Neural cell (in vitro differentiated cells): ENCODE measurements at regions not wholly inside any gene's neighbourhood (a gene's known extent, or its start where the extent isn't known, plus 50 kb on each side); places are given as distances from the start of the nearest gene placed in this dataset.

Experiments
- H2AFZ ChIP-seq: fragments of 200-600, 300-800 bp; sonication (generic), shearing (Covaris generic); 2 replicates; pipeline ENCODE4 v1.6.0; 2014; ENCODE audit warnings: low read depth, mild to moderate bottlenecking, antibody characterized with exemption, low read length, moderate library complexity
- H3F3A ChIP-seq: fragments of 200-600 bp; shearing (Covaris generic); 2 replicates; pipeline ENCODE4 v1.6.1; 2016; ENCODE audit warnings: mild to moderate bottlenecking, moderate library complexity, mixed read lengths, antibody characterized with exemption, low read length; ENCODE audit not compliant: insufficient read depth, poor library complexity, severe bottlenecking
- H3K27ac ChIP-seq: fragments of 200-600, 300-800 bp; sonication (generic), shearing (Covaris generic); 2 replicates; pipeline ENCODE4 v1.5.1; 2014; ENCODE audit warnings: mild to moderate bottlenecking, low read length, moderate library complexity
- H3K27me3 ChIP-seq: fragments of 300-800, 200-600 bp; sonication (generic), shearing (Covaris generic); 2 replicates; pipeline ENCODE4 v1.6.0; 2014; ENCODE audit warnings: mild to moderate bottlenecking, low read depth, low read length, moderate library complexity; ENCODE audit not compliant: insufficient read depth
- H3K36me3 ChIP-seq: fragments of 300-800, 200-600 bp; sonication (generic), shearing (Covaris generic); 2 replicates; pipeline ENCODE4 v1.5.1; 2014; ENCODE audit warnings: mild to moderate bottlenecking, antibody characterized with exemption, low read length, moderate library complexity; ENCODE audit not compliant: insufficient read depth
- H3K4me2 ChIP-seq: fragments of 300-800, 200-600 bp; sonication (generic), shearing (Covaris generic); 2 replicates; pipeline ENCODE4 v1.6.0; 2014; ENCODE audit warnings: mild to moderate bottlenecking, low read length
- H3K4me3 ChIP-seq: fragments of 300-800, 200-600 bp; sonication (generic), shearing (Covaris generic); 2 replicates; pipeline ENCODE4 v1.5.1; 2014; ENCODE audit warnings: mild to moderate bottlenecking, low read length, moderate library complexity
- H3K79me2 ChIP-seq: fragments of 200-600 bp; shearing (Covaris generic); replicated peaks from 2 replicates; pipeline ENCODE4 v1.6.0; 2014; ENCODE audit warnings: mild to moderate bottlenecking, low read length, moderate library complexity; ENCODE audit not compliant: insufficient read depth
- H3K9ac ChIP-seq: fragments of 300-800, 200-600 bp; sonication (generic), shearing (Covaris generic); 2 replicates; pipeline ENCODE4 v1.6.1; 2016; ENCODE audit warnings: mild to moderate bottlenecking, low read length, mixed read lengths
- H3K9me2 ChIP-seq: fragments of 200-600 bp; shearing (Covaris generic); 2 replicates; pipeline ENCODE4 v1.6.1; 2016; ENCODE audit warnings: mild to moderate bottlenecking, low read length, mixed read lengths; ENCODE audit not compliant: insufficient read depth
- H3K9me3 ChIP-seq: fragments of 200-600, 300-800 bp; sonication (generic), shearing (Covaris generic); 2 replicates; pipeline ENCODE4 v1.6.1; 2016; ENCODE audit warnings: mild to moderate bottlenecking, mixed run types, low read length, moderate library complexity, mixed read lengths
- H4K20me1 ChIP-seq: fragments of 200-600 bp; shearing (Covaris generic); 2 replicates; pipeline ENCODE4 v1.6.1; 2016; ENCODE audit warnings: mild to moderate bottlenecking, mixed run types; ENCODE audit not compliant: insufficient read depth
- EP300 ChIP-seq: fragments of 450-650 bp; conservative IDR thresholded peaks from 2 replicates; pipeline ENCODE4 v1.6.1; 2014; ENCODE audit warnings: antibody characterized with exemption, mild to moderate bottlenecking, moderate library complexity; ENCODE audit not compliant: poor library complexity, severe bottlenecking
- EZH2 ChIP-seq: fragments of 200-600, 300-800 bp; shearing (Covaris generic), sonication (generic); IDR thresholded peaks from 2 replicates; pipeline ENCODE4 v1.6.1; 2014; ENCODE audit warnings: antibody characterized with exemption, low read length, borderline replicate concordance, mild to moderate bottlenecking; ENCODE audit not compliant: insufficient read depth, poor library complexity, severe bottlenecking
- MXI1 ChIP-seq: fragments of 450-650 bp; conservative IDR thresholded peaks from 2 replicates; pipeline ENCODE4 v1.6.1; 2014; ENCODE audit warnings: antibody characterized with exemption, mild to moderate bottlenecking; ENCODE audit not compliant: poor library complexity, severe bottlenecking
- POLR2AphosphoS5 ChIP-seq: IDR thresholded peaks from 2 replicates; pipeline ENCODE4 v1.6.1; 2012
- RAD21 ChIP-seq: fragments of 450-650 bp; conservative IDR thresholded peaks from 2 replicates; pipeline ENCODE4 v1.6.1; 2014; ENCODE audit warnings: antibody characterized with exemption, mild to moderate bottlenecking, moderate library complexity
- SMC3 ChIP-seq: fragments of 450-650 bp; conservative IDR thresholded peaks from 2 replicates; pipeline ENCODE4 v1.6.1; 2014; ENCODE audit warnings: antibody characterized with exemption, mild to moderate bottlenecking, moderate library complexity; ENCODE audit not compliant: poor library complexity
- TAF1 ChIP-seq: IDR thresholded peaks from 2 replicates; pipeline ENCODE4 v1.6.1; 2012; ENCODE audit warnings: low read depth
- TF ChIP-seq, protein P1 (sequence below): IDR thresholded peaks from 2 replicates; pipeline ENCODE4 v1.6.1; 2012; ENCODE audit warnings: borderline replicate concordance
- TF ChIP-seq, protein P2 (sequence below): fragments of 450-650 bp; IDR thresholded peaks from 2 replicates; pipeline ENCODE4 v1.5.1; 2014; ENCODE audit warnings: antibody characterized with exemption, mild to moderate bottlenecking, moderate library complexity; ENCODE audit not compliant: poor library complexity, severe bottlenecking

GRCh38 chr18:52278191-52278590, 61.8 kb upstream of the DCC start:
- H3K4me2 ChIP-seq = no peak overlapping the region
- no peak overlapping the region for H3K9ac ChIP-seq
- no peak overlapping the region for H3K4me3 ChIP-seq
- no peak overlapping the region for H2AFZ ChIP-seq
- H3K27ac ChIP-seq = no peak overlapping the region
- TF ChIP-seq SMC3 (no peak), TAF1 (no peak), MXI1 (no peak), EP300 (no peak), POLR2AphosphoS5 (no peak), RAD21 (no peak), EZH2 (no peak)
- TF ChIP-seq, protein P1, sequence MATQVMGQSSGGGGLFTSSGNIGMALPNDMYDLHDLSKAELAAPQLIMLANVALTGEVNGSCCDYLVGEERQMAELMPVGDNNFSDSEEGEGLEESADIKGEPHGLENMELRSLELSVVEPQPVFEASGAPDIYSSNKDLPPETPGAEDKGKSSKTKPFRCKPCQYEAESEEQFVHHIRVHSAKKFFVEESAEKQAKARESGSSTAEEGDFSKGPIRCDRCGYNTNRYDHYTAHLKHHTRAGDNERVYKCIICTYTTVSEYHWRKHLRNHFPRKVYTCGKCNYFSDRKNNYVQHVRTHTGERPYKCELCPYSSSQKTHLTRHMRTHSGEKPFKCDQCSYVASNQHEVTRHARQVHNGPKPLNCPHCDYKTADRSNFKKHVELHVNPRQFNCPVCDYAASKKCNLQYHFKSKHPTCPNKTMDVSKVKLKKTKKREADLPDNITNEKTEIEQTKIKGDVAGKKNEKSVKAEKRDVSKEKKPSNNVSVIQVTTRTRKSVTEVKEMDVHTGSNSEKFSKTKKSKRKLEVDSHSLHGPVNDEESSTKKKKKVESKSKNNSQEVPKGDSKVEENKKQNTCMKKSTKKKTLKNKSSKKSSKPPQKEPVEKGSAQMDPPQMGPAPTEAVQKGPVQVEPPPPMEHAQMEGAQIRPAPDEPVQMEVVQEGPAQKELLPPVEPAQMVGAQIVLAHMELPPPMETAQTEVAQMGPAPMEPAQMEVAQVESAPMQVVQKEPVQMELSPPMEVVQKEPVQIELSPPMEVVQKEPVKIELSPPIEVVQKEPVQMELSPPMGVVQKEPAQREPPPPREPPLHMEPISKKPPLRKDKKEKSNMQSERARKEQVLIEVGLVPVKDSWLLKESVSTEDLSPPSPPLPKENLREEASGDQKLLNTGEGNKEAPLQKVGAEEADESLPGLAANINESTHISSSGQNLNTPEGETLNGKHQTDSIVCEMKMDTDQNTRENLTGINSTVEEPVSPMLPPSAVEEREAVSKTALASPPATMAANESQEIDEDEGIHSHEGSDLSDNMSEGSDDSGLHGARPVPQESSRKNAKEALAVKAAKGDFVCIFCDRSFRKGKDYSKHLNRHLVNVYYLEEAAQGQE = no peak
- TF ChIP-seq, protein P2, sequence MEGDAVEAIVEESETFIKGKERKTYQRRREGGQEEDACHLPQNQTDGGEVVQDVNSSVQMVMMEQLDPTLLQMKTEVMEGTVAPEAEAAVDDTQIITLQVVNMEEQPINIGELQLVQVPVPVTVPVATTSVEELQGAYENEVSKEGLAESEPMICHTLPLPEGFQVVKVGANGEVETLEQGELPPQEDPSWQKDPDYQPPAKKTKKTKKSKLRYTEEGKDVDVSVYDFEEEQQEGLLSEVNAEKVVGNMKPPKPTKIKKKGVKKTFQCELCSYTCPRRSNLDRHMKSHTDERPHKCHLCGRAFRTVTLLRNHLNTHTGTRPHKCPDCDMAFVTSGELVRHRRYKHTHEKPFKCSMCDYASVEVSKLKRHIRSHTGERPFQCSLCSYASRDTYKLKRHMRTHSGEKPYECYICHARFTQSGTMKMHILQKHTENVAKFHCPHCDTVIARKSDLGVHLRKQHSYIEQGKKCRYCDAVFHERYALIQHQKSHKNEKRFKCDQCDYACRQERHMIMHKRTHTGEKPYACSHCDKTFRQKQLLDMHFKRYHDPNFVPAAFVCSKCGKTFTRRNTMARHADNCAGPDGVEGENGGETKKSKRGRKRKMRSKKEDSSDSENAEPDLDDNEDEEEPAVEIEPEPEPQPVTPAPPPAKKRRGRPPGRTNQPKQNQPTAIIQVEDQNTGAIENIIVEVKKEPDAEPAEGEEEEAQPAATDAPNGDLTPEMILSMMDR = no peak
- H3F3A ChIP-seq = no peaks in the 10 kb centered on the region
- H3K36me3 ChIP-seq = no peaks in the 10 kb centered on the region
- H3K27me3 ChIP-seq = no peaks in the 10 kb centered on the region
- no peaks in the 10 kb centered on the region for H3K9me3 ChIP-seq
- H4K20me1 ChIP-seq = no peaks in the 10 kb centered on the region
- no peaks in the 10 kb centered on the region for H3K79me2 ChIP-seq
- no peaks in the 10 kb centered on the region for H3K9me2 ChIP-seq

- Histone ChIP-seq H3K36me3 (no peaks in the 10 kb centered on the region), H3K9me2 (no peaks in the 10 kb centered on the region), H3F3A (no peaks in the 10 kb centered on the region), H3K27ac (no peak overlapping the region), H3K4me2 (no peak overlapping the region), H3K9me3 (no peaks in the 10 kb centered on the region), H3K79me2 (no peaks in the 10 kb centered on the region), H3K9ac (no peak overlapping the region), H4K20me1 (no peaks in the 10 kb centered on the region), H2AFZ (no peak overlapping the region), H3K27me3 (no peaks in the 10 kb centered on the region), H3K4me3 (no peak overlapping the region)
- TF ChIP-seq, protein P1 = no peak
- TF ChIP-seq EP300 (no peak), EZH2 (no peak), POLR2AphosphoS5 (no peak)
Measured at GRCh38 chr18:52280702-52281101, 59.3 kb upstream of the DCC start.
